HepG2 (cell line): ENCODE measurements at regions not wholly inside any gene's neighbourhood (a gene's known extent, or its start where the extent isn't known, plus 50 kb on each side); places are given as distances from the start of the nearest gene placed in this dataset.

Source experiments
- ATAC-seq: fragments of 200-7000 bp; cut with Tn5 transposase; 3 replicates; pipeline ENCODE4 v1.9.1; 2020; ENCODE audit warnings: mild to moderate bottlenecking, moderate library complexity
- BruUV-seq: library from RNA; stranded (reverse); fragments of 400-500 nt; replicated peaks from 2 replicates; lab custom pipeline; 2021; lab: Mats Ljungman, UMichigan
- CTCF ChIA-PET: fragments of 300-600 bp; formaldehyde crosslinking; extraction: SDS; loops from one replicate; lab custom pipeline; 2021; ENCODE audit warnings: low total read pairs, inconsistent platforms, low intra/inter-chr PET ratio; lab: Yijun Ruan, JAX
- POLR2A ChIA-PET: fragments of 350-600 bp; sonication (Branson Sonifier 250); formaldehyde crosslinking; loops from one replicate; lab custom pipeline; 2020; ENCODE audit warnings: antibody characterized with exemption, inconsistent platforms; lab: Yijun Ruan, JAX
- DNase-seq: peaks from one replicate; pipeline ENCODE4 v3.0.0-alpha.2; 2015; ENCODE audit warnings: low spot score
- FAIRE-seq: peaks from 3 replicates; lab custom pipeline; 2011; peaks lifted over from hg19 to GRCh38; lab: Jason Lieb, UNC
- H2AFZ ChIP-seq: one replicate; pipeline ENCODE4 v1.6.1; 2011; ENCODE audit warnings: low read length, inconsistent platforms
- H3K27ac ChIP-seq: fragments of 300-600 bp; 3 replicates; pipeline ENCODE4 v1.8.0; 2011; ENCODE audit warnings: mixed run types, mild to moderate bottlenecking, mixed read lengths, low read length, inconsistent platforms; ENCODE audit not compliant: insufficient read depth; ENCODE audit errors: extremely low read length
- H3K27me3 ChIP-seq, 2 experiments: fragments of 200-600 bp in 1 of 2; 2 replicates in 1 of 2; 3 replicates in 1 of 2; pipeline versions ENCODE4 v1.6.0 to v1.8.0; 2011; ENCODE audit warnings: low read length in 2 of 2, mild to moderate bottlenecking in 2 of 2, moderate library complexity in 2 of 2, inconsistent platforms in 1 of 2; ENCODE audit not compliant: insufficient read depth in 2 of 2, control insufficient read depth in 1 of 2
- H3K36me3 ChIP-seq, 2 experiments: fragments of 200-600 bp in 1 of 2; replicated peaks in 1 of 2; 2 replicates in 1 of 2; 3 replicates in 1 of 2; pipeline versions ENCODE4 v1.5.1 to v1.8.0; 2011; ENCODE audit warnings: low read length in 2 of 2, inconsistent platforms in 1 of 2; ENCODE audit not compliant: insufficient read depth in 2 of 2, control insufficient read depth in 1 of 2
- H3K4me1 ChIP-seq: 2 replicates; pipeline ENCODE4 v1.5.1; 2012; ENCODE audit warnings: low read length, inconsistent platforms; ENCODE audit not compliant: insufficient read depth
- H3K4me2 ChIP-seq: 2 replicates; pipeline ENCODE4 v1.6.0; 2011; ENCODE audit warnings: low read depth, low read length, inconsistent platforms
- H3K4me3 ChIP-seq, 3 experiments: fragments of 200-600 bp in 1 of 3; sonication (generic), shearing (Covaris generic) in 1 of 3; replicated peaks in 1 of 3; 2 replicates each; pipeline ENCODE4 v1.5.1; 2011 to 2016; ENCODE audit warnings: low read length in 3 of 3, inconsistent platforms in 2 of 3, low read depth in 2 of 3, mild to moderate bottlenecking in 2 of 3, control low read depth in 1 of 3, mixed read lengths in 1 of 3; ENCODE audit not compliant: insufficient read depth in 1 of 3
- H3K79me2 ChIP-seq: one replicate; pipeline ENCODE4 v1.6.1; 2011; ENCODE audit warnings: low read length, inconsistent platforms; ENCODE audit not compliant: insufficient read depth
- H3K9ac ChIP-seq: 2 replicates; pipeline ENCODE4 v1.6.0; 2011; ENCODE audit warnings: mild to moderate bottlenecking, low read depth, low read length, inconsistent platforms; ENCODE audit not compliant: insufficient read depth
- H3K9me3 ChIP-seq: 2 replicates; pipeline ENCODE4 v1.5.1; 2012; ENCODE audit warnings: mild to moderate bottlenecking, low read length
- H4K20me1 ChIP-seq: 2 replicates; pipeline ENCODE4 v1.6.0; 2011; ENCODE audit warnings: inconsistent platforms, mild to moderate bottlenecking, low read length, moderate library complexity; ENCODE audit not compliant: insufficient read depth
- ATRX ChIP-seq: sonication (generic); formaldehyde crosslinking; IDR thresholded peaks from 2 replicates; pipeline ENCODE4 v1.4.0; 2020; ENCODE audit warnings: missing genetic modification reagents, borderline replicate concordance
- CBX1 ChIP-seq: IDR thresholded peaks from one replicate; pipeline ENCODE4 v1.6.1; 2016; ENCODE audit warnings: antibody characterized with exemption, low read depth
- DNMT3B ChIP-seq: conservative IDR thresholded peaks from 2 replicates; pipeline ENCODE4 v1.6.1; 2016; ENCODE audit warnings: missing biosample characterization, control low read depth
- HOXA3 ChIP-seq: sonication (generic); formaldehyde crosslinking; IDR thresholded peaks from 2 replicates; pipeline ENCODE4 v1.5.0; 2020; ENCODE audit warnings: missing genetic modification reagents
- HOXA9 ChIP-seq: sonication (generic); formaldehyde crosslinking; IDR thresholded peaks from 2 replicates; pipeline ENCODE4 v1.8.1; 2022; ENCODE audit warnings: missing genetic modification reagents, mild to moderate bottlenecking, moderate library complexity, borderline replicate concordance
- MED8 ChIP-seq: sonication (generic); formaldehyde crosslinking; IDR thresholded peaks from 2 replicates; pipeline ENCODE4 v1.8.1; 2023; ENCODE audit warnings: mild to moderate bottlenecking, missing genetic modification reagents; ENCODE audit not compliant: insufficient replicate concordance
- RARG ChIP-seq: sonication (generic); formaldehyde crosslinking; IDR thresholded peaks from 2 replicates; pipeline ENCODE4 v1.4.0; 2020; ENCODE audit warnings: low read depth, mild to moderate bottlenecking, missing genetic modification reagents
- ZEB1 ChIP-seq: IDR thresholded peaks from 2 replicates; pipeline ENCODE4 v1.6.1; 2012; ENCODE audit warnings: mild to moderate bottlenecking, low read depth, inconsistent platforms; ENCODE audit not compliant: insufficient replicate concordance
- ZMYM2 ChIP-seq: sonication (generic); formaldehyde crosslinking; IDR thresholded peaks from 2 replicates; pipeline ENCODE4 v1.8.0; 2022; ENCODE audit warnings: mild to moderate bottlenecking, missing genetic modification reagents
- ZNF337 ChIP-seq: sonication (generic); formaldehyde crosslinking; IDR thresholded peaks from 2 replicates; pipeline ENCODE4 v1.5.1; 2020; ENCODE audit warnings: missing genetic modification reagents, low read depth, mild to moderate bottlenecking, borderline replicate concordance
- ZNF33A ChIP-seq: sonication (generic); formaldehyde crosslinking; IDR thresholded peaks from 2 replicates; pipeline ENCODE4 v1.5.1; 2020; ENCODE audit warnings: missing genetic modification reagents, mild to moderate bottlenecking, moderate library complexity, borderline replicate concordance
- ZNF543 ChIP-seq: sonication (generic); formaldehyde crosslinking; IDR thresholded peaks from 2 replicates; pipeline ENCODE4 v1.4.0; 2020; ENCODE audit warnings: mild to moderate bottlenecking, missing genetic modification reagents
- ZNF557 ChIP-seq: sonication (generic); formaldehyde crosslinking; IDR thresholded peaks from 2 replicates; pipeline ENCODE4 v1.4.0; 2020; ENCODE audit warnings: missing genetic modification reagents
- ZNF790 ChIP-seq: sonication (generic); formaldehyde crosslinking; IDR thresholded peaks from 2 replicates; pipeline ENCODE4 v1.8.0; 2022; ENCODE audit warnings: missing genetic modification reagents, mild to moderate bottlenecking, borderline replicate concordance
- ZSCAN31 ChIP-seq: sonication (generic); formaldehyde crosslinking; IDR thresholded peaks from 2 replicates; pipeline ENCODE4 v1.5.0; 2020; ENCODE audit warnings: low read depth, mild to moderate bottlenecking, missing genetic modification reagents
- WGBS: methylation state at CpG from one replicate; pipeline ENCODE4 v1.1.6; 2017; ENCODE audit warnings: low lambda C conversion rate; 5-methylcytosine and 5-hydroxymethylcytosine counted together
- in situ Hi-C: cut with HindIII; loops from 2 replicates; pipeline ENCODE4 v1.10.0; 2017; ENCODE audit warnings: low pct_unique_long_range_greater_than_20kb; ENCODE audit not compliant: extremely low pct_ligation_motif_present
- intact Hi-C: fragments of 100-400 bp; cut with micrococcal nuclease; formaldehyde crosslinking; loops from one replicate; pipeline ENCODE4 v1.10.0; 2022; ENCODE audit not compliant: unreplicated experiment
- TF ChIP-seq, protein P1 (sequence below): sonication (generic); formaldehyde crosslinking; IDR thresholded peaks from 2 replicates; pipeline ENCODE4 v1.5.1; 2020; ENCODE audit warnings: mild to moderate bottlenecking, missing genetic modification reagents
- TF ChIP-seq, protein P2 (sequence below): sonication (generic); formaldehyde crosslinking; IDR thresholded peaks from 2 replicates; pipeline ENCODE4 v1.4.0; 2020; ENCODE audit warnings: missing genetic modification reagents
- TF ChIP-seq, protein P3 (sequence below): sonication (generic); formaldehyde crosslinking; IDR thresholded peaks from 2 replicates; pipeline ENCODE4 v1.5.0; 2020; ENCODE audit warnings: mild to moderate bottlenecking, missing genetic modification reagents, borderline replicate concordance

GRCh38 chr1:114341856-114342255 lies 169.1 kb downstream of the TRIM33 start (continued):
- no peak for TF ChIP-seq ATRX (CRISPR knock-in tag)
- TF ChIP-seq DNMT3B = no peak
- TF ChIP-seq, protein P1, sequence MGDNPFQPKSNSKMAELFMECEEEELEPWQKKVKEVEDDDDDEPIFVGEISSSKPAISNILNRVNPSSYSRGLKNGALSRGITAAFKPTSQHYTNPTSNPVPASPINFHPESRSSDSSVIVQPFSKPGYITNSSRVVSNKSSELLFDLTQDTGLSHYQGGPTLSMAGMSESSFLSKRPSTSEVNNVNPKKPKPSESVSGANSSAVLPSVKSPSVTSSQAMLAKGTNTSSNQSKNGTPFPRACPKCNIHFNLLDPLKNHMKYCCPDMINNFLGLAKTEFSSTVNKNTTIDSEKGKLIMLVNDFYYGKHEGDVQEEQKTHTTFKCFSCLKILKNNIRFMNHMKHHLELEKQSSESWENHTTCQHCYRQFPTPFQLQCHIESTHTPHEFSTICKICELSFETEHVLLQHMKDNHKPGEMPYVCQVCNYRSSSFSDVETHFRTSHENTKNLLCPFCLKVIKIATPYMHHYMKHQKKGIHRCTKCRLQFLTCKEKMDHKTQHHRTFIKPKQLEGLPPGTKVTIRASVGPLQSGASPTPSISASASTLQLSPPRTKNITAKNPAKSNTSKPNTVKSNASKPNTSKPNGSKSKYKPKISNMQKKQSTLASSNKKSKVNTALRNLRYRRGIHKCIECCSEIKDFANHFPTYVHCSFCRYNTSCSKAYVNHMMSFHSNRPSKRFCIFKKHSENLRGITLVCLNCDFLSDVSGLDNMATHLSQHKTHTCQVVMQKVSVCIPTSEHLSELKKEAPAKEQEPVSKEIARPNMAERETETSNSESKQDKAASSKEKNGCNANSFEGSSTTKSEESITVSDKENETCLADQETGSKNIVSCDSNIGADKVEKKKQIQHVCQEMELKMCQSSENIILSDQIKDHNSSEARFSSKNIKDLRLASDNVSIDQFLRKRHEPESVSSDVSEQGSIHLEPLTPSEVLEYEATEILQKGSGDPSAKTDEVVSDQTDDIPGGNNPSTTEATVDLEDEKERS (CRISPR knock-in tag) = no peak
- no peak for TF ChIP-seq CBX1

GRCh38 chr1:114341299-114341698 lies 169.7 kb downstream of the TRIM33 start:
- intact Hi-C loops = no loop called here
- ATAC-seq = no peak
- TF ChIP-seq HOXA3 (CRISPR knock-in tag) = no peak
- no peak for TF ChIP-seq ZEB1
- no peak for TF ChIP-seq RARG (CRISPR knock-in tag)
- TF ChIP-seq ZNF790 (CRISPR knock-in tag) = no peak
- no peak for TF ChIP-seq ZNF33A (CRISPR knock-in tag)
- TF ChIP-seq ZNF543 (CRISPR knock-in tag) = no peak
- no peak for TF ChIP-seq MED8 (CRISPR knock-in tag)
- no peak for TF ChIP-seq ZNF557 (CRISPR knock-in tag)
- TF ChIP-seq, protein P2, sequence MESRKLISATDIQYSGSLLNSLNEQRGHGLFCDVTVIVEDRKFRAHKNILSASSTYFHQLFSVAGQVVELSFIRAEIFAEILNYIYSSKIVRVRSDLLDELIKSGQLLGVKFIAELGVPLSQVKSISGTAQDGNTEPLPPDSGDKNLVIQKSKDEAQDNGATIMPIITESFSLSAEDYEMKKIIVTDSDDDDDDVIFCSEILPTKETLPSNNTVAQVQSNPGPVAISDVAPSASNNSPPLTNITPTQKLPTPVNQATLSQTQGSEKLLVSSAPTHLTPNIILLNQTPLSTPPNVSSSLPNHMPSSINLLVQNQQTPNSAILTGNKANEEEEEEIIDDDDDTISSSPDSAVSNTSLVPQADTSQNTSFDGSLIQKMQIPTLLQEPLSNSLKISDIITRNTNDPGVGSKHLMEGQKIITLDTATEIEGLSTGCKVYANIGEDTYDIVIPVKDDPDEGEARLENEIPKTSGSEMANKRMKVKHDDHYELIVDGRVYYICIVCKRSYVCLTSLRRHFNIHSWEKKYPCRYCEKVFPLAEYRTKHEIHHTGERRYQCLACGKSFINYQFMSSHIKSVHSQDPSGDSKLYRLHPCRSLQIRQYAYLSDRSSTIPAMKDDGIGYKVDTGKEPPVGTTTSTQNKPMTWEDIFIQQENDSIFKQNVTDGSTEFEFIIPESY (CRISPR knock-in tag) = no peak
- TF ChIP-seq ZNF337 = no peak
- TF ChIP-seq ZMYM2 = no peak
- TF ChIP-seq ZSCAN31 = no peak
- TF ChIP-seq, protein P3, sequence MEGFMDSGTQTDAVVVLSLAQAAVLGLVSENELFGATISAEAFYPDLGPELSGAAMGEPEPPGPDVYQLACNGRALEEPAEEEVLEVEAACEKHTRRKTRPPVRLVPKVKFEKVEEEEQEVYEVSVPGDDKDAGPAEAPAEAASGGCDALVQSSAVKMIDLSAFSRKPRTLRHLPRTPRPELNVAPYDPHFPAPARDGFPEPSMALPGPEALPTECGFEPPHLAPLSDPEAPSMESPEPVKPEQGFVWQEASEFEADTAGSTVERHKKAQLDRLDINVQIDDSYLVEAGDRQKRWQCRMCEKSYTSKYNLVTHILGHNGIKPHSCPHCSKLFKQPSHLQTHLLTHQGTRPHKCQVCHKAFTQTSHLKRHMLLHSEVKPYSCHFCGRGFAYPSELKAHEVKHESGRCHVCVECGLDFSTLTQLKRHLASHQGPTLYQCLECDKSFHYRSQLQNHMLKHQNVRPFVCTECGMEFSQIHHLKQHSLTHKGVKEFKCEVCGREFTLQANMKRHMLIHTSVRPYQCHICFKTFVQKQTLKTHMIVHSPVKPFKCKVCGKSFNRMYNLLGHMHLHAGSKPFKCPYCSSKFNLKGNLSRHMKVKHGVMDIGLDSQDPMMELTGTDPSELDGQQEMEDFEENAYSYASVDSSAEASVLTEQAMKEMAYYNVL (CRISPR knock-in tag) = no peak
- no peak for TF ChIP-seq HOXA9

More at GRCh38 chr1:114341299-114341698, 169.7 kb downstream of the TRIM33 start:
- POLR2A ChIA-PET = no interaction called here
- Histone ChIP-seq H3K36me3 (no peaks in the 10 kb centered on the region), H2AFZ (no peak overlapping the region), H3K9me3 (no peaks in the 10 kb centered on the region), H4K20me1 (no peaks in the 10 kb centered on the region), H3K79me2 (no peaks in the 10 kb centered on the region), H3K4me1 (peaks cover 23% of the 10 kb centered on the region), H3K9ac (no peak overlapping the region), H3K4me3 (no peak overlapping the region), H3K4me2 (no peak overlapping the region), H3K27me3 (peaks cover 2 to 15% of the 10 kb centered on the region in 2 experiments; a peak in 3 of 5 replicates), H3K27ac (no peak overlapping the region)
- no TSS peak for BruUV-seq
- in situ Hi-C loops = no loop called here
- 27% methylated on average over 3 of the region's 3 CpGs for WGBS
- no peak for FAIRE-seq
- no peak for DNase-seq
- CTCF ChIA-PET = no interaction called here
